ENCODE measurements at regions not wholly inside any gene's neighbourhood (a gene's known extent, or its start where the extent isn't known, plus 50 kb on each side); places are given as distances from the start of the nearest gene placed in this dataset.

DNA sequence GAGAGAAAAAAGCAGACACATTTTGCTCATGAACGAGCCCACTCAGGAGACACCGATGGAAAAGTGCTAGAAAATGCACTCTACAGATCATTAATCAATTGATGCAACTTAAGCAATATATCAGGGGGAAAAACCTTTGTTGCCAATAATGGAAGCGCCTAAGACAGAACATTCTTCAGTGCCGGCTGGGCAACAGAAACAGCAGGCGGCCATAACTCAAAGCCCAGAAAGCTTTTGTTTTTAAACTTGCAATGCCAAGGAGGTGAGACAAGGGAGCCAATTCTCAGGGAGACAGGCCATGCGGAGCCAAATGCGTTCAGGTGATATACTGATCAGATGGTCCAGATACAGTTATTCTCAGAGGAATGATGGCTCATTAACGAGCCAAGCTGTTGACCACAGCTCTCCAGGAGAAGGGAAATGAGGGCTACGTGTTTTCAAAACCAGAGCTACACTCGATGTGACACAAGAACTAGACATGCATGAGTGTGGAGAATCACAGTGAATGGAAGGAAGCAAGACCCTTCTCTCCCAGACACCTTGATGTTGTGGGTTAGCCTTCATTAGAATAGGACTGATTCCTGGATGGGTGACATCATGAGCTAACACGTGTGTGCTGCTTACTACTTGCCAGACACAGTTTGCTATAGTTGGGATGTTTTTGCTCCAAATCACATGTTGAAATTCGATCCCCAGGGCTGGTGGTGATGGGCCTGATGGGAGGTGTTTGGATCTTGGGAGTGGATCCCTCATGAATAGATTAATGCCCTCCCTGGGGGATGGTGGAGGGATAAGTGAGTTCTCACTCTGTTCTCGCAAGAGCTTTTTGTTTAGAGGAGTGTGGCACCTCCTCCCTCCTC is 79.1 kb upstream of the KCNMA1 start:
- Histone ChIP-seq H3K4me3 (no peak overlapping the region), H3K36me3 (ENCODE audit: low read depth) (no peaks in the 10 kb centered on the region), H3K27ac (no peak overlapping the region), H3K9me3 (ENCODE audit: insufficient read depth, low read depth) (no peaks in the 10 kb centered on the region), H3K4me1 (replicated peaks; ENCODE audit: insufficient read depth) (no peaks in the 10 kb centered on the region), H3F3A (ENCODE audit: insufficient read depth, low read depth) (no peaks in the 10 kb centered on the region), H3K9me2 (ENCODE audit: insufficient read depth) (no peaks in the 10 kb centered on the region), H3K27me3 (ENCODE audit: insufficient read depth, low read depth) (no peaks in the 10 kb centered on the region), H3K79me2 (ENCODE audit: low read depth) (no peaks in the 10 kb centered on the region), H4K20me1 (ENCODE audit: insufficient read depth) (no peaks in the 10 kb centered on the region; the same call in 1 of the 2 replicates), H2AFZ (no peak overlapping the region), H3K4me2 (no peak overlapping the region)
- TF ChIP-seq, protein P1, sequence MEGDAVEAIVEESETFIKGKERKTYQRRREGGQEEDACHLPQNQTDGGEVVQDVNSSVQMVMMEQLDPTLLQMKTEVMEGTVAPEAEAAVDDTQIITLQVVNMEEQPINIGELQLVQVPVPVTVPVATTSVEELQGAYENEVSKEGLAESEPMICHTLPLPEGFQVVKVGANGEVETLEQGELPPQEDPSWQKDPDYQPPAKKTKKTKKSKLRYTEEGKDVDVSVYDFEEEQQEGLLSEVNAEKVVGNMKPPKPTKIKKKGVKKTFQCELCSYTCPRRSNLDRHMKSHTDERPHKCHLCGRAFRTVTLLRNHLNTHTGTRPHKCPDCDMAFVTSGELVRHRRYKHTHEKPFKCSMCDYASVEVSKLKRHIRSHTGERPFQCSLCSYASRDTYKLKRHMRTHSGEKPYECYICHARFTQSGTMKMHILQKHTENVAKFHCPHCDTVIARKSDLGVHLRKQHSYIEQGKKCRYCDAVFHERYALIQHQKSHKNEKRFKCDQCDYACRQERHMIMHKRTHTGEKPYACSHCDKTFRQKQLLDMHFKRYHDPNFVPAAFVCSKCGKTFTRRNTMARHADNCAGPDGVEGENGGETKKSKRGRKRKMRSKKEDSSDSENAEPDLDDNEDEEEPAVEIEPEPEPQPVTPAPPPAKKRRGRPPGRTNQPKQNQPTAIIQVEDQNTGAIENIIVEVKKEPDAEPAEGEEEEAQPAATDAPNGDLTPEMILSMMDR (conservative IDR thresholded peaks at IDR 0.05): no peak
- no peak for TF ChIP-seq EZH2 (IDR thresholded peaks at IDR 0.05; ENCODE audit: low read depth)
- intact Hi-C loops (cut with micrococcal nuclease; ENCODE audit: unreplicated experiment): loop anchor here (5.0 kb wide), 2 partner anchors 311 to 861 kb away; partner anchors contain the start of gene POLR3A
- no peak for DNase-seq
- POLR2A ChIA-PET (ENCODE audit: unreplicated experiment): no interaction called here
- CTCF ChIA-PET: interaction anchor here (0.6 kb wide), 1 partner anchor 303 kb away, joined by 3 read pairs; no protein-coding TSS in a partner anchor
- no TSS peak for BruUV-seq (replicated peaks)

DNA sequence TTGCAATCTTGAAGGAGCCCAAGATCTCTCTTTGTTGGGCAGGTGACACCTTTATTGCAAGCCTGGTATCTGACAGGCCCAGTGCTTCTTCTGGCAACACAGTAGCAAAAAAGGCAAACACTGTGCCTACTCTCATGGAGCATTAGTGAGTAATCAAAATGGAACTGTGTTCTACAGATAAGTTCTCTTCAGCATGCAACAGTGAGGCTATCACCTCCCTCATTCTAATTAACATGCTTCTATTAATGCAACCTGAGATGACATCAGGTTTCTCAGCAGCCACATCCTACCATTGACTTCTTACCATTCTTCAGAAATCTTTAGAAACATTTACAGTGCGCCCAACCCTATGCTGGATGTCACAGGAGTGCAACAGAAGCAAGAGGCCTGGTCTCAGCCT is 77.9 kb upstream of the KCNMA1 start:
- Histone ChIP-seq H3K79me2 (ENCODE audit: low read depth) (no peaks in the 10 kb centered on the region), H2AFZ (no peak overlapping the region), H3K4me1 (replicated peaks; ENCODE audit: insufficient read depth) (no peaks in the 10 kb centered on the region), H3K27ac (no peak overlapping the region), H3K9me3 (ENCODE audit: insufficient read depth, low read depth) (no peaks in the 10 kb centered on the region), H3K36me3 (ENCODE audit: low read depth) (no peaks in the 10 kb centered on the region), H3F3A (ENCODE audit: insufficient read depth, low read depth) (no peaks in the 10 kb centered on the region), H3K4me3 (no peak overlapping the region), H3K27me3 (ENCODE audit: insufficient read depth, low read depth) (no peaks in the 10 kb centered on the region), H3K4me2 (no peak overlapping the region), H3K9me2 (ENCODE audit: insufficient read depth) (no peaks in the 10 kb centered on the region), H4K20me1 (ENCODE audit: insufficient read depth) (no peaks in the 10 kb centered on the region; the same call in 1 of the 2 replicates)
- intact Hi-C loops (cut with micrococcal nuclease; ENCODE audit: unreplicated experiment): loop anchor here (1.0 to 5.0 kb wide), 3 partner anchors 41 to 862 kb away; partner anchors contain the start of gene POLR3A
- TF ChIP-seq EZH2 (IDR thresholded peaks at IDR 0.05; ENCODE audit: low read depth): no peak
- TF ChIP-seq, protein P1 (conservative IDR thresholded peaks at IDR 0.05): no peak
- DNase-seq: no peak
- no TSS peak for BruUV-seq (replicated peaks)
- POLR2A ChIA-PET (ENCODE audit: unreplicated experiment): interaction anchor here (0.7 kb wide), 1 partner anchor 470 kb away, joined by 6 read pairs; no protein-coding TSS in a partner anchor
- CTCF ChIA-PET: interaction anchor here (0.8 to 1.5 kb wide), 2 partner anchors 121 to 314 kb away, joined by 3 read pairs; partner anchors contain the start of gene POLR3A

DNA sequence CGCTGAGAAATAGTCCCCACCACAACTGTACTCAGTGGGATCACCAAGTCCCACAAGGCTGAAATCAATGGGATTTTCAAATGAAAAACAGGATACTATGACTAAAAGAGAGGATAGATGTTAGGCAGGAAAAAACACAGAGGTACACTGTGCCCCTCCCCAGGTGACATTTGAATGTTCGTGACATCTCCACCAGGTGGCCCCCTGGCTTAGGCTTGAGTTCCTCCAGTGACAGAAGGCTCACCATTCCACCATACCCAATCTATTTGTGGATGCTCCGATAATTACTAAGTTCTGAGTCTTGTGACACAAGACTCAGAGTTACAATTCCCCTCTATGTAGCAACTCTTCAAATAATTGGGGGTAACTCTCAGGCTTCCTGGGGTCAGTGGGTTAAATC is 77.5 kb upstream of the KCNMA1 start:
- CTCF ChIA-PET: interaction anchor here (0.8 to 1.5 kb wide), 2 partner anchors 122 to 315 kb away, joined by 3 read pairs; partner anchors contain the start of gene POLR3A
- H4K20me1 ChIP-seq (ENCODE audit: insufficient read depth): no peaks in the 10 kb centered on the region; the same call in 1 of the 2 replicates
- no peak overlapping the region for H3K4me3 ChIP-seq
- no peaks in the 10 kb centered on the region for H3K27me3 ChIP-seq (ENCODE audit: insufficient read depth, low read depth)
- H3K27ac ChIP-seq: no peak overlapping the region
- DNase-seq: peak in 1 of 2 experiments; percentile 30
- no peak overlapping the region for H2AFZ ChIP-seq
- BruUV-seq (replicated peaks): no TSS peak
- no peak overlapping the region for H3K4me2 ChIP-seq
- TF ChIP-seq, protein P1 (conservative IDR thresholded peaks at IDR 0.05): peak; percentile 65
- no peak for TF ChIP-seq EZH2 (IDR thresholded peaks at IDR 0.05; ENCODE audit: low read depth)
- H3K79me2 ChIP-seq (ENCODE audit: low read depth): no peaks in the 10 kb centered on the region
- H3K4me1 ChIP-seq (replicated peaks; ENCODE audit: insufficient read depth): no peaks in the 10 kb centered on the region
- no peaks in the 10 kb centered on the region for H3K9me3 ChIP-seq (ENCODE audit: insufficient read depth, low read depth)
- H3K9me2 ChIP-seq (ENCODE audit: insufficient read depth): no peaks in the 10 kb centered on the region
- H3F3A ChIP-seq (ENCODE audit: insufficient read depth, low read depth): no peaks in the 10 kb centered on the region
- POLR2A ChIA-PET (ENCODE audit: unreplicated experiment): interaction anchor here (0.7 kb wide), 1 partner anchor 469 kb away, joined by 6 read pairs; no protein-coding TSS in a partner anchor
- no peaks in the 10 kb centered on the region for H3K36me3 ChIP-seq (ENCODE audit: low read depth)
- intact Hi-C loops (cut with micrococcal nuclease; ENCODE audit: unreplicated experiment): loop anchor here (1.0 to 5.0 kb wide), 3 partner anchors 41 to 862 kb away; partner anchors contain the start of gene POLR3A

All from PC-9 (cell line).